HL-60 (cell line): ENCODE measurements at regions not wholly inside any gene's neighbourhood (a gene's known extent, or its start where the extent isn't known, plus 50 kb on each side); places are given as distances from the start of the nearest gene placed in this dataset.

Experiments
- POLR2AphosphoS5 ChIP-seq: IDR thresholded peaks from 2 replicates; pipeline ENCODE4 v1.6.1; 2012; ENCODE audit warnings: low read depth
- TF ChIP-seq, protein P1 (sequence below): IDR thresholded peaks from one replicate; pipeline ENCODE4 v1.5.1; 2011; ENCODE audit warnings: low read length, control low read depth, inconsistent platforms; ENCODE audit not compliant: insufficient read depth
- TF ChIP-seq, protein P2 (sequence below): IDR thresholded peaks from 2 replicates; pipeline ENCODE4 v1.6.1; 2012; ENCODE audit warnings: low read depth; ENCODE audit not compliant: insufficient replicate concordance

DNA sequence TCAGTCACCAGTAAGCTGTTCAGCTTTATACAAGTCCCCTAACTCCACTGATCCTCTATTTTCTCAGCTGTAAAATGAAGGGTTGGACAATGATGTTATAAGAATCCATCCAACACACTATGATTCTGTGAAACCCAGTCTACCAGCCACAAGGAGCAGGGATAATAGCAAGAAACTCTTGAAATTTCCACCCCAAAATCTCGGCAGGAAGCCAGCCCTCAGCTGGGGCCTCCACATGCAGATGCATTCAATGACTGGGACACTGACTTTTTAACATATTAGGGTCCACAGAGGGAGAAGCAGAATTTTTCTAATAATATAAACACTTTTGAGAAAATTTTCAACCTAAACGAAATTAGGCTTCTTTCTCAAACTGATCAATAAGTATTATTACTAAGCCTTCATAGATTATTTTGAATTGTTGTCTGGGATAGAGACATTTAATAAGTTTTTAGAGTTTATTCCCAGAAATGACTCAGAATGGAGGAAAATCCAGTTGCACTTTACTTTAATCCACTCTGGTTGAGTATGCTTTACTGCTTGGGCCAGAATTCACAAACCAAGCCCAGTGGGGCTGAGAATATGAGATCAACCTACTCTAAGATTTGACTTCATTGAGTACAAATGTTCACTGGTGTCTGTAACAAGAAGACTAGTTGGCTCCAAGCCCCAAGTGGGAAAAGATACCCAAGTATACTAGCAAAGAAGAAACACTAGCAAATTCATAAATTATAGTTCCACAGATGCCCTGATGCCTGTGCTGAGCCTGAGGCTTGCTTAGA, 168.6 kb downstream of the C7orf25 start:
- TF ChIP-seq, protein P1, sequence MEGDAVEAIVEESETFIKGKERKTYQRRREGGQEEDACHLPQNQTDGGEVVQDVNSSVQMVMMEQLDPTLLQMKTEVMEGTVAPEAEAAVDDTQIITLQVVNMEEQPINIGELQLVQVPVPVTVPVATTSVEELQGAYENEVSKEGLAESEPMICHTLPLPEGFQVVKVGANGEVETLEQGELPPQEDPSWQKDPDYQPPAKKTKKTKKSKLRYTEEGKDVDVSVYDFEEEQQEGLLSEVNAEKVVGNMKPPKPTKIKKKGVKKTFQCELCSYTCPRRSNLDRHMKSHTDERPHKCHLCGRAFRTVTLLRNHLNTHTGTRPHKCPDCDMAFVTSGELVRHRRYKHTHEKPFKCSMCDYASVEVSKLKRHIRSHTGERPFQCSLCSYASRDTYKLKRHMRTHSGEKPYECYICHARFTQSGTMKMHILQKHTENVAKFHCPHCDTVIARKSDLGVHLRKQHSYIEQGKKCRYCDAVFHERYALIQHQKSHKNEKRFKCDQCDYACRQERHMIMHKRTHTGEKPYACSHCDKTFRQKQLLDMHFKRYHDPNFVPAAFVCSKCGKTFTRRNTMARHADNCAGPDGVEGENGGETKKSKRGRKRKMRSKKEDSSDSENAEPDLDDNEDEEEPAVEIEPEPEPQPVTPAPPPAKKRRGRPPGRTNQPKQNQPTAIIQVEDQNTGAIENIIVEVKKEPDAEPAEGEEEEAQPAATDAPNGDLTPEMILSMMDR, result no peak
- TF ChIP-seq, protein P2, sequence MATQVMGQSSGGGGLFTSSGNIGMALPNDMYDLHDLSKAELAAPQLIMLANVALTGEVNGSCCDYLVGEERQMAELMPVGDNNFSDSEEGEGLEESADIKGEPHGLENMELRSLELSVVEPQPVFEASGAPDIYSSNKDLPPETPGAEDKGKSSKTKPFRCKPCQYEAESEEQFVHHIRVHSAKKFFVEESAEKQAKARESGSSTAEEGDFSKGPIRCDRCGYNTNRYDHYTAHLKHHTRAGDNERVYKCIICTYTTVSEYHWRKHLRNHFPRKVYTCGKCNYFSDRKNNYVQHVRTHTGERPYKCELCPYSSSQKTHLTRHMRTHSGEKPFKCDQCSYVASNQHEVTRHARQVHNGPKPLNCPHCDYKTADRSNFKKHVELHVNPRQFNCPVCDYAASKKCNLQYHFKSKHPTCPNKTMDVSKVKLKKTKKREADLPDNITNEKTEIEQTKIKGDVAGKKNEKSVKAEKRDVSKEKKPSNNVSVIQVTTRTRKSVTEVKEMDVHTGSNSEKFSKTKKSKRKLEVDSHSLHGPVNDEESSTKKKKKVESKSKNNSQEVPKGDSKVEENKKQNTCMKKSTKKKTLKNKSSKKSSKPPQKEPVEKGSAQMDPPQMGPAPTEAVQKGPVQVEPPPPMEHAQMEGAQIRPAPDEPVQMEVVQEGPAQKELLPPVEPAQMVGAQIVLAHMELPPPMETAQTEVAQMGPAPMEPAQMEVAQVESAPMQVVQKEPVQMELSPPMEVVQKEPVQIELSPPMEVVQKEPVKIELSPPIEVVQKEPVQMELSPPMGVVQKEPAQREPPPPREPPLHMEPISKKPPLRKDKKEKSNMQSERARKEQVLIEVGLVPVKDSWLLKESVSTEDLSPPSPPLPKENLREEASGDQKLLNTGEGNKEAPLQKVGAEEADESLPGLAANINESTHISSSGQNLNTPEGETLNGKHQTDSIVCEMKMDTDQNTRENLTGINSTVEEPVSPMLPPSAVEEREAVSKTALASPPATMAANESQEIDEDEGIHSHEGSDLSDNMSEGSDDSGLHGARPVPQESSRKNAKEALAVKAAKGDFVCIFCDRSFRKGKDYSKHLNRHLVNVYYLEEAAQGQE, result no peak
- no peak for TF ChIP-seq POLR2AphosphoS5
